Spleen (tissue), 7 donors: ENCODE measurements at regions not wholly inside any gene's neighbourhood (a gene's known extent, or its start where the extent isn't known, plus 50 kb on each side); places are given as distances from the start of the nearest gene placed in this dataset.

Experiments
- POLR2A ChIP-seq, 3 donors: fragments of 450-650 bp; IDR thresholded peaks; one replicate each; pipeline ENCODE4 v1.5.1; 2017; ENCODE audit warnings: antibody characterized with exemption in 3 of 3, mild to moderate bottlenecking in 1 of 3
- POLR2AphosphoS5 ChIP-seq, 3 donors: sonication (generic); formaldehyde crosslinking; IDR thresholded peaks; one replicate each; pipeline ENCODE4 v1.5.1; 2017; ENCODE audit warnings: antibody characterized with exemption in 3 of 3
- TF ChIP-seq, protein P1 (sequence below), 11 experiments: fragments of 200-600 bp in 7 of 11; fragments of 450-650 bp in 4 of 11; sonication (generic) in 4 of 11; IDR thresholded peaks in 8 of 11; conservative IDR thresholded peaks in 3 of 11; 1 replicate in 7 of 11; 2 replicates in 4 of 11; pipeline versions ENCODE4 v1.4.0 to v1.8.0; 2016 to 2021; ENCODE audit warnings: antibody characterized with exemption in 11 of 11, inconsistent platforms in 4 of 11, mild to moderate bottlenecking in 1 of 11
- donor health status: DM: no; HTN: no; CAD: no; lungs with moderate emphysema.
- donor health status: DM: no; HTN: no; CAD: no.
- donor health status: DM: no; HTN: no; CAD: no.

DNA sequence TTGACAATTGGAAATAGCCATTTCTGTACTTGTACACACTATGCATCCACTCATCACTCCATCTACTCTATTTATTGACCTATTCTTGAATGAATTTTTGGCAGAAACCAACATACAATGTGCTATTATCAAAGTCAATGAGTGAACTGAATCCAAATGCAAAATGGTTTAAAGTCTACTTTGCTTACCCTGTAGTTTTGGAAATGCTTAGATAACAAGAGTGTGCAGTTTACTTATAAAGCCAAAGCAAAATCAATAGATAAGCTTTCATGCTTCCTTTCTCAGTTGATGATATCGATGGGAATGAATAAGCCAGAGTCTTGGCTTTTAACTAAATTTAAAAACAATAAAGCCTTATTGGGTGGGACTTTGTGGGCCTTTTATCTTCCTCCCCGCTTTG, 58.9 kb upstream of the SPANXB1 start:
- no peak for TF ChIP-seq POLR2A (IDR thresholded peaks at IDR 0.05)
- TF ChIP-seq, protein P1, sequence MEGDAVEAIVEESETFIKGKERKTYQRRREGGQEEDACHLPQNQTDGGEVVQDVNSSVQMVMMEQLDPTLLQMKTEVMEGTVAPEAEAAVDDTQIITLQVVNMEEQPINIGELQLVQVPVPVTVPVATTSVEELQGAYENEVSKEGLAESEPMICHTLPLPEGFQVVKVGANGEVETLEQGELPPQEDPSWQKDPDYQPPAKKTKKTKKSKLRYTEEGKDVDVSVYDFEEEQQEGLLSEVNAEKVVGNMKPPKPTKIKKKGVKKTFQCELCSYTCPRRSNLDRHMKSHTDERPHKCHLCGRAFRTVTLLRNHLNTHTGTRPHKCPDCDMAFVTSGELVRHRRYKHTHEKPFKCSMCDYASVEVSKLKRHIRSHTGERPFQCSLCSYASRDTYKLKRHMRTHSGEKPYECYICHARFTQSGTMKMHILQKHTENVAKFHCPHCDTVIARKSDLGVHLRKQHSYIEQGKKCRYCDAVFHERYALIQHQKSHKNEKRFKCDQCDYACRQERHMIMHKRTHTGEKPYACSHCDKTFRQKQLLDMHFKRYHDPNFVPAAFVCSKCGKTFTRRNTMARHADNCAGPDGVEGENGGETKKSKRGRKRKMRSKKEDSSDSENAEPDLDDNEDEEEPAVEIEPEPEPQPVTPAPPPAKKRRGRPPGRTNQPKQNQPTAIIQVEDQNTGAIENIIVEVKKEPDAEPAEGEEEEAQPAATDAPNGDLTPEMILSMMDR (IDR thresholded peaks at IDR 0.05 in 8 of 11, conservative IDR thresholded peaks at IDR 0.05 in 3 of 11): no peak
- TF ChIP-seq POLR2AphosphoS5 (IDR thresholded peaks at IDR 0.05): no peak
